GM18867 (cell line): ENCODE measurements at regions not wholly inside any gene's neighbourhood (a gene's known extent, or its start where the extent isn't known, plus 50 kb on each side); places are given as distances from the start of the nearest gene placed in this dataset.
"Not testable (repeated sequence)": the region's sequence is repeated elsewhere in the genome, so short reads cannot be mapped to it uniquely, and the experiment has no call there.

Experiments used
- ATAC-seq: cut with Tn5 transposase; IDR thresholded peaks from one replicate; pipeline ENCODE4 v1.9.1; 2021; ENCODE audit warnings: mild to moderate bottlenecking, moderate library complexity; ENCODE audit not compliant: unreplicated experiment

- no peak for ATAC-seq
Measured at GRCh38 chr2:154507186-154507585, 191.3 kb upstream of the KCNJ3 start.

GRCh38 chr2:154518872-154519271 is 179.6 kb upstream of the KCNJ3 start:
- ATAC-seq: no peak

- not testable (repeated sequence) for ATAC-seq
Measured at GRCh38 chr2:154520951-154521350, 177.5 kb upstream of the KCNJ3 start.

GRCh38 chr2:154526234-154526633 is 172.3 kb upstream of the KCNJ3 start:
- no peak for ATAC-seq

GRCh38 chr2:154527962-154528361 is 170.5 kb upstream of the KCNJ3 start:
- no peak for ATAC-seq

- no peak for ATAC-seq
Measured at GRCh38 chr2:154532004-154532403, 166.5 kb upstream of the KCNJ3 start.

- peak; percentile 45 for ATAC-seq
Measured at GRCh38 chr2:154532763-154533162, 165.7 kb upstream of the KCNJ3 start.

GRCh38 chr2:154533300-154533940 is 165.1 kb upstream of the KCNJ3 start:
- no peak for ATAC-seq

- ATAC-seq: peak; percentile 81
Measured at GRCh38 chr2:154537024-154537423, 161.5 kb upstream of the KCNJ3 start.

- ATAC-seq: no peak
Measured at GRCh38 chr2:154537843-154538450, 160.5 kb upstream of the KCNJ3 start.

- no peak for ATAC-seq
Measured at GRCh38 chr2:154546341-154546740, 152.2 kb upstream of the KCNJ3 start.

- no peak for ATAC-seq
Measured at GRCh38 chr2:154549869-154550268, 148.6 kb upstream of the KCNJ3 start.

- ATAC-seq: no peak
Measured at GRCh38 chr2:154551649-154552048, 146.8 kb upstream of the KCNJ3 start.

- ATAC-seq: peak; percentile 72
Measured at GRCh38 chr2:154554046-154554445, 144.4 kb upstream of the KCNJ3 start.

GRCh38 chr2:154555710-154556109 is 142.8 kb upstream of the KCNJ3 start:
- ATAC-seq: no peak

GRCh38 chr2:154556146-154556545 is 142.3 kb upstream of the KCNJ3 start:
- ATAC-seq: peak; percentile 86

GRCh38 chr2:154556607-154557006 is 141.9 kb upstream of the KCNJ3 start:
- no peak for ATAC-seq

- ATAC-seq: no peak
Measured at GRCh38 chr2:154557906-154558305, 140.6 kb upstream of the KCNJ3 start.

- ATAC-seq: no peak
Measured at GRCh38 chr2:154565433-154565832, 133.1 kb upstream of the KCNJ3 start.

- no peak for ATAC-seq
Measured at GRCh38 chr2:154568413-154568812, 130.1 kb upstream of the KCNJ3 start.

- no peak for ATAC-seq
Measured at GRCh38 chr2:154570501-154570900, 128.0 kb upstream of the KCNJ3 start.

GRCh38 chr2:154576699-154577098 is 121.8 kb upstream of the KCNJ3 start:
- ATAC-seq: not testable (repeated sequence)

GRCh38 chr2:154577390-154577789 is 121.1 kb upstream of the KCNJ3 start:
- ATAC-seq: no peak
